Endothelial cell of umbilical vein (primary cell): ENCODE measurements at regions not wholly inside any gene's neighbourhood (a gene's known extent, or its start where the extent isn't known, plus 50 kb on each side); places are given as distances from the start of the nearest gene placed in this dataset.

Experiments
- BruUV-seq: library from RNA; stranded (reverse); fragments of 400-500 nt; replicated peaks from 2 replicates; lab custom pipeline; 2021; lab: Mats Ljungman, UMichigan
- CTCF ChIA-PET: fragments of 300-600, 350-600 bp; sonication (Branson Sonifier 250); formaldehyde crosslinking; loops from one replicate; lab custom pipeline; 2021; ENCODE audit warnings: antibody characterized with exemption, inconsistent platforms; lab: Charles Lee
- POLR2A ChIA-PET: fragments of 300-600, 350-600 bp; sonication (Branson Sonifier 250); formaldehyde crosslinking; loops from one replicate; lab custom pipeline; 2021; ENCODE audit warnings: antibody characterized with exemption, inconsistent platforms; lab: Charles Lee
- DNase-seq: peaks from one replicate; pipeline ENCODE4 v3.0.0-alpha.2; 2011; ENCODE audit warnings: low read depth, low spot score
- FAIRE-seq: peaks from 2 replicates; lab custom pipeline; 2011; peaks lifted over from hg19 to GRCh38; lab: Jason Lieb, UNC
- H2AFZ ChIP-seq: 2 replicates; pipeline ENCODE4 v1.6.0; 2012; ENCODE audit warnings: low read depth, low read length, control low read depth, inconsistent platforms
- H3K27ac ChIP-seq: 2 replicates; pipeline ENCODE4 v1.5.1; 2011; ENCODE audit warnings: low read depth, mild to moderate bottlenecking, control low read depth, low read length, moderate library complexity; ENCODE audit not compliant: insufficient read depth
- H3K27me3 ChIP-seq, 2 experiments: 2 replicates each; pipeline versions ENCODE4 v1.6.0 to v1.6.1; 2011; ENCODE audit warnings: low read length in 2 of 2, mixed read lengths in 1 of 2; ENCODE audit not compliant: control insufficient read depth in 2 of 2, insufficient read depth in 2 of 2
- H3K36me3 ChIP-seq, 2 experiments: 2 replicates in 1 of 2; 3 replicates in 1 of 2; pipeline ENCODE4 v1.5.1; 2011; ENCODE audit warnings: low read length in 2 of 2, mild to moderate bottlenecking in 1 of 2, moderate library complexity in 1 of 2; ENCODE audit not compliant: control insufficient read depth in 2 of 2, insufficient read depth in 2 of 2; ENCODE audit errors: extremely low read depth in 1 of 2
- H3K4me1 ChIP-seq: 3 replicates; pipeline ENCODE4 v1.5.1; 2011; ENCODE audit warnings: mild to moderate bottlenecking, low read length; ENCODE audit not compliant: control insufficient read depth, insufficient read depth; ENCODE audit errors: extremely low read depth
- H3K4me2 ChIP-seq: 2 replicates; pipeline ENCODE4 v1.6.1; 2011; ENCODE audit warnings: low read length, control low read depth, mixed read lengths; ENCODE audit not compliant: insufficient read depth
- H3K4me3 ChIP-seq, 3 experiments: fragments of 200-600 bp in 1 of 3; sonication (generic), shearing (Covaris generic) in 1 of 3; replicated peaks in 1 of 3; 2 replicates each; pipeline ENCODE4 v1.5.1; 2011 to 2016; ENCODE audit warnings: control low read depth in 3 of 3, low read length in 3 of 3, mild to moderate bottlenecking in 2 of 3, inconsistent platforms in 1 of 3, low read depth in 1 of 3, moderate library complexity in 1 of 3; ENCODE audit not compliant: insufficient read depth in 1 of 3
- H3K79me2 ChIP-seq: 2 replicates; pipeline ENCODE4 v1.6.0; 2012; ENCODE audit warnings: low read length, inconsistent platforms; ENCODE audit not compliant: control insufficient read depth, insufficient read depth
- H3K9ac ChIP-seq: replicated peaks from 2 replicates; pipeline ENCODE3; 2011; ENCODE audit warnings: low read length, control low read depth; ENCODE audit not compliant: insufficient read depth; ENCODE audit errors: extremely low read depth
- H3K9me1 ChIP-seq: replicated peaks from 3 replicates; pipeline ENCODE4 v1.6.0; 2011; ENCODE audit warnings: mild to moderate bottlenecking, low read length; ENCODE audit not compliant: control insufficient read depth, insufficient read depth; ENCODE audit errors: extremely low read depth
- H3K9me3 ChIP-seq: replicated peaks from 2 replicates; pipeline ENCODE4 v1.5.1; 2012; ENCODE audit warnings: low read length, inconsistent platforms; ENCODE audit not compliant: control insufficient read depth, insufficient read depth
- H4K20me1 ChIP-seq: replicated peaks from 2 replicates; pipeline ENCODE3; 2011; ENCODE audit warnings: mild to moderate bottlenecking, low read length; ENCODE audit not compliant: control insufficient read depth, insufficient read depth; ENCODE audit errors: extremely low read depth
- CTCF ChIP-seq, 2 donors: IDR thresholded peaks; 1 replicate in 1 of 2; 2 replicates in 1 of 2; pipeline ENCODE4 v1.5.1; 2011; ENCODE audit warnings: low read length in 2 of 2, mild to moderate bottlenecking in 2 of 2, moderate library complexity in 2 of 2, control low read depth in 1 of 2, inconsistent platforms in 1 of 2, low read depth in 1 of 2; ENCODE audit not compliant: insufficient read depth in 1 of 2; ENCODE audit errors: extremely low read depth in 1 of 2
- EZH2 ChIP-seq: IDR thresholded peaks from 2 replicates; pipeline ENCODE4 v1.6.1; 2012; ENCODE audit warnings: borderline replicate concordance, low read depth, mild to moderate bottlenecking, moderate library complexity, low read length, inconsistent platforms; ENCODE audit not compliant: severe bottlenecking
- FOS ChIP-seq: IDR thresholded peaks from 2 replicates; pipeline ENCODE4 v1.6.1; 2011; ENCODE audit warnings: mild to moderate bottlenecking, low read length, moderate library complexity, borderline replicate concordance; ENCODE audit not compliant: insufficient read depth
- GATA2 ChIP-seq: IDR thresholded peaks from 2 replicates; pipeline ENCODE4 v1.7.0; 2011; ENCODE audit warnings: low read depth, mild to moderate bottlenecking, moderate library complexity, mixed read lengths, low read length; ENCODE audit not compliant: insufficient read length, insufficient read depth
- JUN ChIP-seq: IDR thresholded peaks from 2 replicates; pipeline ENCODE4 v1.6.1; 2011; ENCODE audit warnings: borderline replicate concordance, low read depth; ENCODE audit not compliant: insufficient read length, insufficient read depth
- MYC ChIP-seq: IDR thresholded peaks from one replicate; pipeline ENCODE4 v1.6.1; 2011; ENCODE audit warnings: mild to moderate bottlenecking, low read depth, low read length
- POLR2A ChIP-seq: IDR thresholded peaks from 2 replicates; pipeline ENCODE4 v1.6.1; 2012; ENCODE audit warnings: low read depth, mild to moderate bottlenecking, control low read depth, low read length
- POLR2AphosphoS5 ChIP-seq: IDR thresholded peaks from 2 replicates; pipeline ENCODE4 v1.6.1; 2012; ENCODE audit warnings: low read depth, mild to moderate bottlenecking, control low read depth, low read length, moderate library complexity; ENCODE audit not compliant: insufficient read depth
- dilution Hi-C: fragments of 300-500 bp; cut with MboI; formaldehyde crosslinking; loops from one replicate; pipeline ENCODE4 v1.15.0; 2019; ENCODE audit warnings: low sequenced_read_pairs; ENCODE audit not compliant: extremely low pct_ligation_motif_present
- intact Hi-C: fragments of 100-400 bp; cut with micrococcal nuclease; formaldehyde crosslinking; loops from one replicate; pipeline ENCODE4 v1.10.0; 2022
- TF ChIP-seq, protein P1 (sequence below): IDR thresholded peaks from 2 replicates; pipeline ENCODE4 v1.6.1; 2011; ENCODE audit not compliant: insufficient read depth, insufficient read length

- TF ChIP-seq MYC: no peak
- TF ChIP-seq POLR2AphosphoS5: no peak
- no peak for TF ChIP-seq JUN
- no peak for TF ChIP-seq GATA2
- TF ChIP-seq FOS: no peak
- TF ChIP-seq POLR2A: no peak
- TF ChIP-seq EZH2: no peak
- TF ChIP-seq CTCF (IDR thresholded peaks at IDR 0.05; ENCODE audit: extremely low read depth in 1 of 2, insufficient read depth in 1 of 2, low read depth in 1 of 2, low read length in 2 of 2): no peak
- TF ChIP-seq, protein P1, sequence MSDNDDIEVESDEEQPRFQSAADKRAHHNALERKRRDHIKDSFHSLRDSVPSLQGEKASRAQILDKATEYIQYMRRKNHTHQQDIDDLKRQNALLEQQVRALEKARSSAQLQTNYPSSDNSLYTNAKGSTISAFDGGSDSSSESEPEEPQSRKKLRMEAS: no peak
- peaks cover 14% of the 10 kb centered on the region for H3K4me1 ChIP-seq
- ChIA-PET POLR2A (interaction anchor here (0.6 kb wide), 1 partner anchor 17 kb away, joined by 7 read pairs; no protein-coding TSS in a partner anchor), CTCF (interaction anchor here (0.6 to 3.5 kb wide), 4 partner anchors 9 to 190 kb away, joined by 3 to 13 read pairs (median 8); no protein-coding TSS in a partner anchor)
- no peak overlapping the region for H2AFZ ChIP-seq
- H3K9ac ChIP-seq: no peak overlapping the region
- dilution Hi-C loops: no loop called here
- BruUV-seq: no TSS peak
- no peak overlapping the region for H3K27ac ChIP-seq
- H3K9me3 ChIP-seq: no peaks in the 10 kb centered on the region
- FAIRE-seq (no peak), DNase-seq (no peak)
- H3K4me2 ChIP-seq: no peak overlapping the region
- no peaks in the 10 kb centered on the region for H3K36me3 ChIP-seq
- no peaks in the 10 kb centered on the region for H3K9me1 ChIP-seq
- no peak overlapping the region for H3K4me3 ChIP-seq
- intact Hi-C loops: loop anchor here (10.0 kb wide), 1 partner anchor 310 kb away; the partner anchor contains the start of gene GSE1
- H4K20me1 ChIP-seq: no peaks in the 10 kb centered on the region
- H3K27me3 ChIP-seq: no peaks in the 10 kb centered on the region
- no peaks in the 10 kb centered on the region for H3K79me2 ChIP-seq
These were observed 192.1 kb upstream of the CIBAR2 start for GRCh38 chr16:85304337-85304736.
